Panc1 (cell line): ENCODE measurements at regions not wholly inside any gene's neighbourhood (a gene's known extent, or its start where the extent isn't known, plus 50 kb on each side); places are given as distances from the start of the nearest gene placed in this dataset.

Experiments
- CTCF ChIP-seq: fragments of 450-650 bp; IDR thresholded peaks from 2 replicates; pipeline ENCODE4 v1.5.1; 2017; ENCODE audit warnings: mild to moderate bottlenecking
- REST ChIP-seq, 2 experiments: IDR thresholded peaks; 2 replicates each; pipeline ENCODE4 v1.6.1; 2011 to 2012; ENCODE audit warnings: low read depth in 2 of 2, control low read depth in 1 of 2, low read length in 1 of 2, mild to moderate bottlenecking in 1 of 2, moderate library complexity in 1 of 2; ENCODE audit not compliant: insufficient read depth in 1 of 2
- SIN3A ChIP-seq: IDR thresholded peaks from 2 replicates; pipeline ENCODE4 v1.6.1; 2012; ENCODE audit warnings: low read depth, mild to moderate bottlenecking, low read length, moderate library complexity, borderline replicate concordance; ENCODE audit not compliant: insufficient read depth

- no peak for TF ChIP-seq REST (IDR thresholded peaks at IDR 0.05; ENCODE audit: insufficient read depth in 1 of 2, low read depth in 2 of 2, low read length in 1 of 2)
- no peak for TF ChIP-seq SIN3A
- TF ChIP-seq CTCF: no peak
Observed at GRCh38 chr3:159209459-159209858, 407.6 kb downstream of the MFSD1 start.
